HG03139 (cell line): ENCODE measurements at regions not wholly inside any gene's neighbourhood (a gene's known extent, or its start where the extent isn't known, plus 50 kb on each side); places are given as distances from the start of the nearest gene placed in this dataset.

Source experiments
- ATAC-seq: cut with Tn5 transposase; IDR thresholded peaks from one replicate; pipeline ENCODE4 v1.9.1; 2021; ENCODE audit not compliant: unreplicated experiment

DNA sequence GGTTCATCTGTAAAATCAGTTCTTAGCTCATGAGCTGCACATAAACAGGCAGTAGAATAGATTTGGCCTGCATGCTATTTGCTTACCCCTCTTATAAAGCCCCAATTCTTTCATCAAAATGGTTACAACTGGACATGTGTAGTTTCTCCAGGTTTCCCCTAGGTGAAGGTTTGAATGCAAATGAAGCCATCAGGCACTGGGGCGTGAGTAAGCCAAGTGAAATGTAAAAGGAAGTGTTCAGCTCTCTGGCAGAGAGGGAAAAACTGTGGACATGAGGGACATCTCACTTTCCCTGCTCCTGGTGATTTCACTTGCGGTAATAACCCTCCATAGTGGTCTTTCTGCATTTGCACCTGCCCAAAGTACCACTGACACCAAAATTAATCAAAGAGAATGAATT, 1402.3 kb upstream of the LRRTM1 start:
- ATAC-seq: no peak

DNA sequence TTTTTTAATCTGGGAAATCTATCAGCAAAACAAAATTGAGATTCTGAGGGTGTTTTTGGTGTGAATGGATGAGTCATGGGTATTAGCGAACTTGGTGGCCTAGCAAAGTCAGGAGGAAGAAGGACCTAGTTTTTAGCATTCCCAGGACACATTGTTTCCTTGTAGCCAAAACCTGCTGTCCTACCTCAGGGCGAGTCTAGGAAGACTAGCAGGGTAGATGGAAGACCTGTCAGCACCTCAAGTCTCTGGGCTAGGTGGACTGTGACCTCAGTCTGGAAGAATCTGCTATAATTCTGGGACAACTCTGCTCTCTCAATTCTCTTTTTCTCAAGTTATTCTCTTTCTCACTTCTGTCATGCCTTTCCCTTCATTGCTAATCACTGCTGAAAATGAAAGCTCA, 1399.3 kb upstream of the LRRTM1 start:
- no peak for ATAC-seq

DNA sequence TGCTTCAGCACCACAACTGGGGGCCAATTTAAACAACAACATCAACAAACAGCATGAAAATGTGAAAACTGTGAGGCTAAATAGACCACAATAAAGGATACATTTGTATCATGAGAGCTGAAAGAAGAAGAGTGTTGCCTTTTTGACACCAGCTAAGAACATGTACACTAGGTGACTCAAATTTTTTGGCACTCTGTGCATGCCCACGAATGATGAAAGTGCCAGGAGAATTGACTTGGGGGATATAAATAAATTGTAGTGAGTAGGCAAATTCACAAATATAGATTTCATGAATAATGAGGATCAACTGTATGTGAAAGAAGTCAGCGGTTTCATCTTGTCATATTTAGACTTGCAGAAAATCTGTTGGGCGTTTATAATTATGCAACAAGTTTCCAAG, 1388.0 kb upstream of the LRRTM1 start:
- ATAC-seq: no peak

DNA sequence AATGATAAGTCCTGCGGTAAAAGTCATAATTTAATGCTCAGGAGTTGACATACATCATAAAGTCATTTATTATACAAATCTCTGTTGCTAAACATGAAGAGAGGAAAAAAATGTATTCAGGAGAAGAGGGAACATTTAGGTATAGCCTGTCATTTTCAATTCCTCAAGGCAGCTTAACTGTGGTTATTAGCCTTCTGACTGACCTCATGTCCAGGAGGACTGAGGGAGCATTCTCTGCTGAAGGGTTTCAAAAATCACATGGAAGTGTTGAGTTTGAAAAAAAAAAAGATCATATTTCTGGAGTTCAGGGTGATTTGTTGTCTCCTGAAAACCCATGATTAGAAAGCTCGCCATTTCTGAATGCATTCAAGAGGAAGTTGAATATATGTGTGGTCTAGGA, 1371.1 kb upstream of the LRRTM1 start:
- no peak for ATAC-seq

DNA sequence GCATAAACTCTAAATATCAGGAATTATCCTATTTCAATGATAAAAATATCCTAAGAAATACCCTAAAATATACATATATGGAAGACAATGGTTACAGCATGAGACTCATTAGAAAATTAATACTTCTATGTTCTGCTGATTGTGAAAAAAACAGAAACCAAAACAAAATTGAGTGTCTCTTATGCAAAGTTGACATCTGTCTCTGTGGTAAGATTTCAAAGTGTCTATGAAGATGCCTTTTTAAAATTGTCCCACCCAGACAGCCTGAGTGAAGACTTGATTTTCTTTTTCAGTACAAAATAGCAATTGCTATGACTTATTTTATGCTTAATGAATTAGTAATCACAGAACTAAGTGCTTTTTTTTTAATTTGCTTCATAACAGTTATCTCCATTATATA, 1368.4 kb upstream of the LRRTM1 start:
- ATAC-seq: no peak

DNA sequence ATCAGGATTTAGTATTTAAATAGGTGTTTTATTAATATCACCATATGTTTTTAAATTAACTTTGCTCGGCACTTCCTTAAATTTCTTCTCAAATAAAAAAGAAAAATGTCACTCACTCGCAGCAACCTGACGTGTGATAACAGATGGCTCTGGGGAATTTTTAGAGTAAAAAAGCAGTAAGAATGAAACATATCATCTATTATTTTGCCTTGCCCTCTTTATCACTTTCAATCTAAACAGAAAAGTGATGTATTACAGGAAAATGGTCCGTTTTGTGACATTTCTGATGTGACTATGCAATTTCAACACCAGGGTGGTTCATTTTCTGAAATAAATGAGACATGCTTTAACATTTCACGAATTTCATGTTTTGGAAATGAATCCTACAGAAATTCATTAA, 1368.0 kb upstream of the LRRTM1 start:
- no peak for ATAC-seq

DNA sequence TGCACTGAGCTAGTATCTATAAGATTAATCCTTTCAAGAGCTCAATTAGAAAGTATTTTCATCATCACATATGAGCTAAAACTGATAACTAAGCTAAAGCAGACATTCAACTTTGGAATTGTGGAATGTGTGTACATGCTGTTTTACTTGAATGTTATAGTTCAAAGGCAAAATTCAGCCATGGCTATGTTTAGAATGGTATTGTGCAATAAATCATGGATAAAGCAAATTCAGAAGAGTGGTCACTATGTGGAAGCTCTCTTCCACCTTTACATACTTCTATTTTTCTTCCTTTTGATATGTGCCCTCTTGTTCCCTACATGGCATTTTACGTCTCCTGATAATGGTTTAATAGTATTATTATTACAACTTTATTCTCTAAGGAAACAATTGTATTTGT, 1366.3 kb upstream of the LRRTM1 start:
- no peak for ATAC-seq

DNA sequence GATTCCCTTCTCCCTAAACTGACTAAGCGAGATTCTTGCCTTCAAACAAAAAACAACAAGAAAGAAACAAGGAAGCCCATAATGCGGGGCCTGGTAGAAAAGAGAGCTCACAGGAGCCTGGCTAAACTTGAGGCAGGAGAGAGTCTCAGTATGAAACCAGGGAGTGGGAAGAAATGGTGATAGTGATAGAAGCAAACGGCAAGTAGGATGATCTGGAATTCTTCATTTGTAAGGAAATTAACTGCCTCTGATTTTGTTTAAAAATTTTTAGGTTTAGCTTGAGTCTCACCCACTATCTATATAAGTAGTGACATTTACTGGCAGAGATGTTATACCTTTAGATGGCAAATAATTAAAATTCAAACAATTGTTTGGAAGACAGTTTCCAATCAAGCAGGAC, 1356.5 kb upstream of the LRRTM1 start:
- no peak for ATAC-seq

DNA sequence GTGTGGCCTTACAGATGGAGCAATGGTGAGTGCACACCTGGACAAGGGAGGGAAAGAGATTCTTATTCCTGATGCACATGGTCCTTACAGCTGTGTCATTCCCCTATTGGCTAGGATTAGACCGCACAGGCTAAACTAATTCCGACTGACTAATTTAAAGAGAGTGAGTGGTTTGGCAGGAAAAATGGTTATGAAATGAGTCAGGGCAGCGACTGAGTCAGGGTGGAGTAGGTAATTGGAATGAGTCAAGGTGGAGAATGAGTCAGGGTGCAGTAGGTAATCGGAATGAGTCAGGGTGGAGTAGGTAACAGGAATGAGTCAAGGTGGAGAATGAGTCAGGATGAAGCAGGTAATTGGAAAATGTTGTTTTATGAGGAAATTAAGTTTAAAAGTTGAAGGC, 1353.7 kb upstream of the LRRTM1 start:
- no peak for ATAC-seq

DNA sequence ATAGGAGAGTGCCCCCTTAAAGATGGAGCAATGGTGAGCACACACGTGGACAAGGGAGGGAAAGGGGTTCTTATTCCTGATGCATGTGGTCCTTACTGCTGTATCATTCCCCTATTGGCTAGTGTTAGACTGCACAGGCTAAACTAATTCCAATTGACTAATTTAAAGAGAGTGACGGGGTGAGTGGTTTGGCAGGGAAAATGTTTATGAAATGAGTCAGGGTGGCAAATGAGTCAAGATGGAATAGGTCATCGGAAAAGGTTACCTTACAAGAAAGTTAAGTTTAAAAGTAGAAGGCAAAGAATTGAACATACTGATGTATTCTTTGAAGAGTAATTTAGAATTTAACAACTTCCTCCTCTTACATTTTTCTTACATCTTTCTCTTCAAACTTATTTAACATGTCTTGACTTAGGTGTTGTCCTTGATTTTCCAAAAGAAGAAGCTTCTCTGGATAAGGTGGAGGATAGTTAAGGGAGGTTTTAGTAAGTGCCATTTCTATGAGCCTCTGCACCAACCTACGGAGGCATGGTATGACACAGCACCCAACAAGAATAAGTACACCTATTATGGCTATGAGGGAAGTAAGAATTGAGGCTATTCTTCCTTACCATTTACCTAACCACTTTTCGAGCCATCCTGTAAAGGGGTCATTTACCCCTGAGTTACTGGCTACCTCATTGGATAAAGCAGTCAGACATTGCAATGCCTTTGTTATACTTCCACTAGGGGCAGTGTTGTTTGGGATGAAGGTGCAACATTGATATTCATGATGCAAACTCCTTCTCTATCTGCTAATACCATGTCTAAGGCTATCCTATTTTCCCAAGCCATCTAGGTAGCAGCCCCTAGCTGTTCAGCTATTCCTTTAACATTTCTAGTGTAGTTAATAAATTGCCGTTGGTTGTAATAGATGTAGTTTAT, 1345.8 kb upstream of the LRRTM1 start:
- no peak for ATAC-seq

DNA sequence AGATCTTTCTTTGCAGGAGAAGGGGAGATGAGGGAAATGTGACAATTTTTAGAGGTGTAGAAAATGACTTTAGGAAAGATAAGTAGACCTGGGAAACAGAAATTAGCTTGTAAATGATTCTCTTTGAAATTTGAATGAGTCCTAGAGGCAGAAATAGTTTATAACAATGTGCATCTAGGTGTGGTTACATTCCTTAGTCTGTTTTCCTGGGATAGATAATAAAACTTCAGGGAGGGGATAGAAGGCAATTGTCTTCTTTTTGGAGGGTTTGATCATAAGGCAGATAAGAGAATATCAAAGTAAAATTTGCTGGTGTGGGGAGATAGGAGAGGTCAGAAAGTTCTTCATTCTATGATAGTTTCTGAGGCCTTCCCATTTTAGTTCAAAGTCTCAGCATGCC, 1344.3 kb upstream of the LRRTM1 start:
- no peak for ATAC-seq

DNA sequence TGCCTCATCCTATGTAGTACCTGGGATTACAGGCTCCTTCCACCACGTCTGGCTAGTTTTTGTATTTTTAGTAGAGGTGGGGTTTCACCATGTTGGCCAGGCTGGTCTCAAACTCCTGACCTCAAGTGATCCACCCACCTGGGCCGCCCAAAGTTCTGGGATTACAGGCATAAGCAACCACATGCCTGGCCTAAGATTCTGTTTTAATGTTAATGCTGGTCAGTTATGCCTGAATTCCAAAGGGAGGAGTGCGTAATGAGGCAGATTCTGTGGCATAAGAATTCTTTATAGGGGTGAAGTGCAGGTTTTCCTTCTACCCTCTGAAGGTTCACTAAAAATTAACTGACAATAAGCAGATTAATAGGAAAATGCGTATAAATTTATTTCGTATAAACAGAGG, 1343.8 kb upstream of the LRRTM1 start:
- no peak for ATAC-seq

DNA sequence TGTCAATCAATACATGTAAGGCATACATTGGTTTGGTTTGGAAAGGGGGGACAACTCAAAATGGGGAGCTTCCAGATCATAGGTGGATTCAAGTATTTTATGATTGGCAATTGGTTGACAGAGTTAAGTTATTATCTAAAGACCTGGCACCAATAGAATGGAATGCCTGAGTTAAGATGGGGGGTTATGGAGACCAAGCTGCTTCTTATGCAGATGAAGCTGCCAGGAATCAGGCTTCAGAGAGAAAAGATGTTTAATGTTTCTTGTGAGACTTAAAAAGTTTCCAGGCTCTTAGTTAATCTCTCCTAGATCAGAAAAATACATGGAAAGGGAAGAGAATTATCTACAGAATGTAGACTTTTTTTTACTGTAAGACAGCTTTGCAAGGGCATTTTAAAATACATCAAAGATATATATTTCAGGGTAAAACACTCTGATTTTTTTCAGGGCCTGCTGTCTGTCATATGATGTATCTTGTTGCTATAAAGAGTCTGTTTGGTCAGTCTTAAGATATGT, 1343.2 kb upstream of the LRRTM1 start:
- no peak for ATAC-seq

DNA sequence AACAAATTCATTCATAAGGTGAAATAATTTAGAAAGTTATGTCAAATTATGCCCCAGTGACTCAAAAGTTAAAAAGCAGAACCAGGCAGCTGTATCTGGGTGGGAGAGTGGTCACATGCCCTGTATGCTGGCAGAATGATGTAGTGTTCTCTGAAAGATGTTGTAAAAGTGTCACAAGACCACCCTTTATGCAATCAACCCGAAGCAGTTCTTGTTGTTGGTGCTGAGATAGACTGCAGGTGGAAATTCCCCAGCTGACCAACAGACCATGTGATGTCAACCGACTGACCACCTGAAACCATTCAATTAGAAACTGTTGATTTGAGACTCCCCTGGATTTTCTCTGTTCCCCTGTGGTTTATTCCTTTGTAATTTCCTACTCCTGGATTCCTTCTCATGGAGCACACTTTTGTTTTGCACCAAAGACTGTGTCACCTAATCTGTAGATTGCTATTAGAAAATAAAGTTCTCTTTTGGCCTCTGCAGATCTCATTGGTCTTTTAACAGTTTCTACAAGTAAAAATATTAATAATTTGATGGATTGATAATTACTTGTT, 1341.3 kb upstream of the LRRTM1 start:
- ATAC-seq: no peak

DNA sequence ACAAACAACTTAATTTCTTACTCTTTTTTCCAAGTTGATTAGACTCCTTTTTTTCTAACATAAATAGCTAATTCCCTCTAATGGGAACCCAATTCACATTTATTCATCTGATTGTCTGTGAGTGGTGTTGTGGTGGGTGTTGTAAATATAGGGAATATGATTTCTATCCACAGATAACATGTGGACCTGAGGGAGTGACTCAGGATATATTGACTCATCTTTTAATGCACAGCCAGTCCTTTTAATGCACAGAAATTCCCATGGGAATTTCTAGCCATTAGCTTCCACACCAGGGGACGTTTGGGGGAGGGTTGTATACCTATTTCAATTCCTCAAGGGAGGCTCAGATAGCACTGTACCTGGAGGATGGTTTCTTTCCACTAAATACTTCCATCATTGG, 1339.6 kb upstream of the LRRTM1 start:
- ATAC-seq: no peak

DNA sequence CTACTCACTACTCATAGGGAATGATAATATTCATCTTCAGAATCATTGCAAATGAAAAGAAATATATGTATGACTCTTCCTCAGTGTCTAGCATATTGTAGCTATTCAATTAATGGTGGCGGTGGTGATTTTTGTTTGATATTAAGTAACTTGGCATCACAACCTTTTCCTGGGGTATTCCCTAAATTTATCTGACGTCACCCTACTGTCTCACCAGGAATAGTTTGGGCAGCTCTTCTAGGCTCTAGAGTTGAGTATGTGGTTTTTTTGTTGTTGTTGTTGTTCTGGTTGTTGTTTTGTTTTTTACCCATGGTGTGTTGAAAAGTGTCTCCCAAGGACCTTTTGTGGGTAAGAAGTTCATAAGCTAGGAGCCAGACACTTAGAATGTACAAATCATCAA, 1320.3 kb upstream of the LRRTM1 start:
- ATAC-seq: no peak

DNA sequence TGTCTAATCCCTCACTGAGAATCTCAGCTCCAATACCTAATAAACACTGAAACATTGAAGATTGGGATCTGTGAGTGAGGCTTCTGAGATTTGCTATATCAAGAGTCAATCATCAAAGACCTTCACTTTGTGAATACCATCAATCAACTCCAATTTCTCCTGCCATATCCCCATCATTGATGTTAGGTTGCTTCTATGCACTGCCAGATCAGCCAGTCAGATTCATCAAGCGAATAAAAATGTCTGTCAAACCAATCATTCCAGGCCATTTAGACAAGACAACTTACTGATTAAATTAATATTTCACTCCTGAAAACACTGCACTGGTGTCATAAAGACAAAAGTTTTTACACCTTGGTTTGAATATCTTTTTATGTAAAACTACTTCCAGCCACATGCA, 1295.5 kb upstream of the LRRTM1 start:
- ATAC-seq: no peak

DNA sequence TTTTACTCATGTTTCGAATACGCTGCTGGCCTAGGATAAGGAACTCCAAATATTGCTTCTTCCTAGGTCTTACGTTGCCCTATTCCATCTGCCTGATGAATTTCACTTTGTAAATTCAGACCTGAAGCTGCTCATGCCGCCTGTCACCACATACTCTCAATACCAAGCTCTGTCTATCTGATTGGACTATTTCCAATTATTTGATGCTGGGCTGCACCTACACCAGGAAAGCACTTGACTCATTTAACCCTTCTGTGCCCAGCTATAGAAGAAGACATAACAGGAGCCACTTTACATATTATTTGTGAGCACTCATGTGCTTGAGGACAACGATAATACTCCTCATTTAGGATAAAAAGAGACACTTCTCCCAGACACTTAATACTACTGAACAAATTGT, 1293.9 kb upstream of the LRRTM1 start:
- ATAC-seq: no peak

DNA sequence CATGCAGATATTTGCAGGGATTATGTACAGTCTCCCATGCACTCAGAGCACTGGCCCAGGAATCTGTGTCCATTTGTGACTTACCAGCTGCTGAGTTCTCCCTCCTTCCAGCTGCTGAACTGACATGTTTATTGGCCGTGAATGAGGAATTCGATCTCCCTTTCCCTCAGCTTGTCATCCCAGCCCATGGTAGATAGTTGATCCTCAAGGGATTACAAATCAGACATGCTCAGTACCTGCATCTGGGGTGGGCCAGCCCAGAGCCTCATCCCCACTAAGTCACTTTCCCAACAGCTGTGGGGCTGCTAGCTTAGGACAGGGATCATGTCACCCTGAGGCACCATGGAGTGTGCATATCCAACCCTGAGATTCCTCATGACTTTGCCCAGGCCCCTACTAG, 1284.9 kb upstream of the LRRTM1 start:
- ATAC-seq: no peak

DNA sequence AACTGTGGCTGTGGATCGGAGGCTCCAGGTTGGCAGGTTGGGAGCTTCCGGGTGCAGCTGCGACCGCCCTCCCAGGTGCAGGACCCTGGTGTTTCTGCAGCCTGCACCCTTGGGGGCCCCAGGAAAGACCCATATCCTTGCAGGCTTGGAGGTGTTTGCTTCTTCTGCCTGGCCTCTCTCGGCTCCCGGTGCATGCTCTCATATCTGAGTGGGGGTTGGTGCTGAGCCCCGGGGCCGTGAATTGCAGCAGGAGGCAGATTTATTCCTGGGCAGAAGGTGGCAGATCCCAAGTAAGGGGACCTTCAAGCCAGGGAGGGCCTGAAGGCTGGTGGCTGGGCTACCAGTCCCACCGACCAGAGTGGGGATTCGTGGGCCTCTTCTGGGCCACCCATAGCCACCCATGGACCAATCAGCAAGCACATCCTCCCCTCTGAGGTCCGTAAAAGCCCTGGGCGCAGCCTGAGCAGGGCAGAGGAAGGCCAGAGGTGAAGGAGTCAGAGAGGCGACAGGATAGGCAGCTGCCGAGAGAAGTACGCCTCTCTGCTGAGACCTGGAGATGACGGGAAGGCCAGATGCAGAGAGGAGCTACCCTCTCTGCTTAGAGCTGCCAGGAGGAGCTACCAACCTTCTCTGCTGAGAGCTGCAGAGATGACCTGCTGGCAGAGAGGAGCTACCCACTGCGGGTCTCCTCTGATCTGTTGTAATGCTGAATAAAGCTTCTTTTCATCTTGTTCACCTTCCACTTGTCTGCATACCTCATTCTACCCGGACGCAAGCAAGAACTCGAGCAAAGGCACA, 1279.0 kb upstream of the LRRTM1 start:
- no peak for ATAC-seq

DNA sequence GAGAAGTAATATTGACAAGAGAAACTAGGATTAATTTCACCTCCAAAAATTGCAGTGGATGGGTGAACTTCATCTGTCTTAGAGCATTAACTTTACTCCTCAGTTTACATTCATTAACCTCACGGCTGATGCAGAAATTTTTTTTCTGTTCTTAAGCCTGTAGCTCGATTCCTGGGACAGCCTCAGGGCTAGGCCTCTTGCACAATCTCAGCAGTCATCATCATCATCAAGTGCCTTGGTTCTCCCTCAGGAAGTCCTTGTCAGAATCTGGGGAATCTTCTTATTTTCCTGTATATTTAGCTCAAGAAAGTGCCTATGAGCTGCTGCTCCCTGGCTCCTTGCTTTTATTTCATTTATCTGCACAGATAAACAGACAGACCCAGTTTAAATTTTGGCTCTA, 1272.2 kb upstream of the LRRTM1 start:
- ATAC-seq: no peak
